ENCODE measurements at regions not wholly inside any gene's neighbourhood (a gene's known extent, or its start where the extent isn't known, plus 50 kb on each side); places are given as distances from the start of the nearest gene placed in this dataset.

DNA sequence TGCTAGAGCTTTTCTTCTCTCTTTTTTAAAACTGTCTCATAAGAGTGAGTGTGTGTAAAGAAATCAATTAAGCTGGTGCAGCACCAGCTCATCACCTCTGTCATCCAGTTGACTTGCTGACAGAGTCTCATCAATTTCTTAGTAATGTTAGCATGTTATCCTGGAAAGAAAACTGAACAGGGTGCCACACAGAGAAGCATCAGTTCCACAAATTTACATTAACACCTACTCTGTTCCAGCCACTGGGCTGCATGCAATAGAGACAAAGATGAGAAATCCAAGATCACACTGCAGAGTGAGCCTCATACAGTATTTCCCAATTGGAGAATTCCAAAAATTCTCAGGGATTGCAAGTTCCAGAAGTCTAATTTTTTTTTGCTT lies 207.0 kb upstream of the CITED2 start:
- TF ChIP-seq, protein P1, sequence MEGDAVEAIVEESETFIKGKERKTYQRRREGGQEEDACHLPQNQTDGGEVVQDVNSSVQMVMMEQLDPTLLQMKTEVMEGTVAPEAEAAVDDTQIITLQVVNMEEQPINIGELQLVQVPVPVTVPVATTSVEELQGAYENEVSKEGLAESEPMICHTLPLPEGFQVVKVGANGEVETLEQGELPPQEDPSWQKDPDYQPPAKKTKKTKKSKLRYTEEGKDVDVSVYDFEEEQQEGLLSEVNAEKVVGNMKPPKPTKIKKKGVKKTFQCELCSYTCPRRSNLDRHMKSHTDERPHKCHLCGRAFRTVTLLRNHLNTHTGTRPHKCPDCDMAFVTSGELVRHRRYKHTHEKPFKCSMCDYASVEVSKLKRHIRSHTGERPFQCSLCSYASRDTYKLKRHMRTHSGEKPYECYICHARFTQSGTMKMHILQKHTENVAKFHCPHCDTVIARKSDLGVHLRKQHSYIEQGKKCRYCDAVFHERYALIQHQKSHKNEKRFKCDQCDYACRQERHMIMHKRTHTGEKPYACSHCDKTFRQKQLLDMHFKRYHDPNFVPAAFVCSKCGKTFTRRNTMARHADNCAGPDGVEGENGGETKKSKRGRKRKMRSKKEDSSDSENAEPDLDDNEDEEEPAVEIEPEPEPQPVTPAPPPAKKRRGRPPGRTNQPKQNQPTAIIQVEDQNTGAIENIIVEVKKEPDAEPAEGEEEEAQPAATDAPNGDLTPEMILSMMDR (IDR thresholded peaks at IDR 0.05; ENCODE audit: poor library complexity, severe bottlenecking): no peak
- TF ChIP-seq RAD21 (conservative IDR thresholded peaks at IDR 0.05): no peak

Data from neural cell (in vitro differentiated cells).